ENCODE measurements at regions not wholly inside any gene's neighbourhood (a gene's known extent, or its start where the extent isn't known, plus 50 kb on each side); places are given as distances from the start of the nearest gene placed in this dataset.

DNA sequence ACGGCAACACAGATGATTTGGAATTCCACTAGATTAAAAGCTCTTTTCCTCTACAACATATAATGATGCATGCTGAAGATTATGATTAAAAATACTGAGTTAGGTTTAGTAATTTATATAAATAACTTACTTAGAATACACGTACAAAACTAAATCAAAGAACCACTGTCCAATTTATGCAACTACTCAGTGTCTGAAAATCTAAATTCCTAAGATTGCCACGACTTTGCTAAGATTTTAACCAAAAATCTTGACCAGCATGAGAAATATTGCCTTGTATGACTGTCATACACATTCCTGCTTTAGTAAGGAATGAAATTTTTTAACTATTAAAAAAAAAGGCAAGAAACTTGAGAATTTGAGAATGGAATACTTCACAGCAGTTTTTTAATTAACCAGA, 292.4 kb downstream of the ZNF608 start:
- no peak overlapping the region for H3K4me3 ChIP-seq (replicated peaks in 1 of 3; ENCODE audit: insufficient read depth in 1 of 3, low read depth in 1 of 3, low read length in 3 of 3)

More for the DNA sequence above, 292.4 kb downstream of the ZNF608 start:
- TF ChIP-seq FOS (IDR thresholded peaks at IDR 0.05; ENCODE audit: borderline replicate concordance, insufficient read depth, low read length) (no peak), CTCF (IDR thresholded peaks at IDR 0.05; ENCODE audit: extremely low read depth in 1 of 2, insufficient read depth in 1 of 2, low read depth in 1 of 2, low read length in 2 of 2) (no peak), POLR2A (IDR thresholded peaks at IDR 0.05; ENCODE audit: low read depth, low read length) (no peak), EZH2 (IDR thresholded peaks at IDR 0.05; ENCODE audit: borderline replicate concordance, low read depth, low read length, severe bottlenecking) (no peak), GATA2 (IDR thresholded peaks at IDR 0.05; ENCODE audit: insufficient read depth, insufficient read length, low read depth, low read length) (no peak), MYC (IDR thresholded peaks at IDR 0.05; ENCODE audit: low read depth, low read length) (no peak), POLR2AphosphoS5 (IDR thresholded peaks at IDR 0.05; ENCODE audit: insufficient read depth, low read depth, low read length) (no peak)
- no peaks in the 10 kb centered on the region for H3K36me3 ChIP-seq (ENCODE audit: control insufficient read depth in 2 of 2, extremely low read depth in 1 of 2, insufficient read depth in 2 of 2, low read length in 2 of 2)
- H2AFZ ChIP-seq (ENCODE audit: low read depth, low read length), result no peak overlapping the region
- H3K9me3 ChIP-seq (replicated peaks; ENCODE audit: control insufficient read depth, insufficient read depth, low read length), result no peaks in the 10 kb centered on the region
- ChIA-PET CTCF (no interaction called here), POLR2A (no interaction called here)
- H3K27ac ChIP-seq (ENCODE audit: insufficient read depth, low read depth, low read length), result no peak overlapping the region
- no peaks in the 10 kb centered on the region for H4K20me1 ChIP-seq (replicated peaks; ENCODE audit: control insufficient read depth, extremely low read depth, insufficient read depth, low read length)
- no peak overlapping the region for H3K4me2 ChIP-seq (ENCODE audit: insufficient read depth, low read length)
- intact Hi-C loops (cut with micrococcal nuclease) (no loop called here), dilution Hi-C loops (cut with MboI; ENCODE audit: extremely low pct_ligation_motif_present, low sequenced_read_pairs) (no loop called here)
- FAIRE-seq (no peak), DNase-seq (ENCODE audit: low read depth, low spot score) (no peak)
- no peaks in the 10 kb centered on the region for H3K9me1 ChIP-seq (replicated peaks; ENCODE audit: control insufficient read depth, extremely low read depth, insufficient read depth, low read length)
- H3K4me1 ChIP-seq (ENCODE audit: control insufficient read depth, extremely low read depth, insufficient read depth, low read length), result no peaks in the 10 kb centered on the region
- H3K27me3 ChIP-seq (ENCODE audit: control insufficient read depth in 2 of 2, insufficient read depth in 2 of 2, low read length in 2 of 2), result no peaks in the 10 kb centered on the region
- no TSS peak for BruUV-seq (replicated peaks)
- H3K9ac ChIP-seq (replicated peaks; ENCODE audit: extremely low read depth, insufficient read depth, low read length), result no peak overlapping the region
- no peaks in the 10 kb centered on the region for H3K79me2 ChIP-seq (ENCODE audit: control insufficient read depth, insufficient read depth, low read length)

Measured in endothelial cell of umbilical vein (primary cell).